GM12865 (cell line): ENCODE measurements at regions not wholly inside any gene's neighbourhood (a gene's known extent, or its start where the extent isn't known, plus 50 kb on each side); places are given as distances from the start of the nearest gene placed in this dataset.

Source experiments
- DNase-seq: peaks from one replicate; pipeline ENCODE4 v3.0.0; 2010; ENCODE audit warnings: low read depth
- H3K4me3 ChIP-seq: 2 replicates; pipeline ENCODE4 v1.5.1; 2011; ENCODE audit warnings: mild to moderate bottlenecking, low read depth, low read length, control low read depth
- CTCF ChIP-seq: IDR thresholded peaks from 2 replicates; pipeline ENCODE4 v1.5.1; 2011; ENCODE audit warnings: low read length, control low read depth, low read depth, inconsistent platforms; ENCODE audit not compliant: insufficient read depth; ENCODE audit errors: missing control alignments

- no peak overlapping the region for H3K4me3 ChIP-seq
- no peak for TF ChIP-seq CTCF
- no peak for DNase-seq
Measured at GRCh38 chr7:110609336-110609735, 481.6 kb upstream of the LRRN3 start.

- no peak for TF ChIP-seq CTCF
- no peak for DNase-seq
Measured at GRCh38 chr7:110612680-110613079, 478.2 kb upstream of the LRRN3 start.

More at GRCh38 chr7:110612680-110613079, 478.2 kb upstream of the LRRN3 start:
- no peak overlapping the region for H3K4me3 ChIP-seq
